HEK293 (cell line): ENCODE measurements at regions not wholly inside any gene's neighbourhood (a gene's known extent, or its start where the extent isn't known, plus 50 kb on each side); places are given as distances from the start of the nearest gene placed in this dataset.

ENCODE experiments used
- CTCF ChIA-PET: fragments of 350-600 bp; formaldehyde crosslinking; extraction: SDS; loops from one replicate; lab custom pipeline; 2021; ENCODE audit warnings: antibody characterized with exemption; lab: Yijun Ruan, JAX
- POLR2A ChIA-PET: fragments of 300-600 bp; formaldehyde crosslinking; extraction: SDS; loops from one replicate; lab custom pipeline; 2020; ENCODE audit warnings: antibody characterized with exemption, inconsistent platforms; lab: Yijun Ruan, JAX
- H3K27ac ChIP-seq: fragments of 200-500 bp; sonication (Bioruptor generic); 2 replicates; pipeline ENCODE4 v1.5.1; 2014; ENCODE audit warnings: low read depth, low read length, control low read depth, inconsistent platforms; ENCODE audit errors: extremely low read depth
- H3K36me3 ChIP-seq, 2 experiments: fragments of 200-500 bp in 1 of 2; sonication (Bioruptor generic) in 1 of 2; 1 replicate in 1 of 2; 2 replicates in 1 of 2; pipeline ENCODE4 v1.5.1; 2014 to 2017; ENCODE audit warnings: inconsistent platforms in 2 of 2, low read length in 2 of 2; ENCODE audit not compliant: control insufficient read depth in 2 of 2, insufficient read depth in 1 of 2
- H3K4me1 ChIP-seq: fragments of 200-500 bp; sonication (Bioruptor generic); 2 replicates; pipeline ENCODE4 v1.5.1; 2014; ENCODE audit warnings: mild to moderate bottlenecking, low read length, inconsistent platforms; ENCODE audit not compliant: control insufficient read depth, insufficient read depth
- H3K4me3 ChIP-seq: 2 replicates; pipeline ENCODE4 v1.5.1; 2011; ENCODE audit warnings: low read depth, mild to moderate bottlenecking, control low read depth, low read length, moderate library complexity
- H3K9me3 ChIP-seq: fragments of 200-500 bp; sonication (Bioruptor generic); 2 replicates; pipeline ENCODE4 v1.5.1; 2014; ENCODE audit warnings: low read depth, low read length, inconsistent platforms; ENCODE audit not compliant: control insufficient read depth, insufficient read depth
- EGR2 ChIP-seq: fragments of 450-650 bp; formaldehyde crosslinking; IDR thresholded peaks from 2 replicates; pipeline ENCODE4 v1.5.1; 2016; ENCODE audit warnings: low read depth, missing biosample characterization, missing genetic modification characterization
- GLI2 ChIP-seq: fragments of 450-650 bp; formaldehyde crosslinking; IDR thresholded peaks from 2 replicates; pipeline ENCODE4; 2017; ENCODE audit warnings: missing biosample characterization, missing genetic modification characterization, low read depth, borderline replicate concordance
- KLF16 ChIP-seq: fragments of 450-650 bp; formaldehyde crosslinking; IDR thresholded peaks from 2 replicates; pipeline ENCODE4 v1.5.1; 2017; ENCODE audit warnings: missing biosample characterization, missing genetic modification characterization
- PRDM6 ChIP-seq: fragments of 450-650 bp; formaldehyde crosslinking; IDR thresholded peaks from 2 replicates; pipeline ENCODE4 v1.5.1; 2017; ENCODE audit warnings: missing biosample characterization, missing genetic modification characterization
- ZFP69B ChIP-seq: fragments of 450-650 bp; formaldehyde crosslinking; IDR thresholded peaks from 2 replicates; pipeline ENCODE4 v1.5.1; 2016; ENCODE audit warnings: missing biosample characterization, missing genetic modification characterization
- ZNF114 ChIP-seq: fragments of 450-650 bp; formaldehyde crosslinking; IDR thresholded peaks from 2 replicates; pipeline ENCODE4 v1.5.0; 2017; ENCODE audit warnings: missing biosample characterization, missing genetic modification characterization
- ZNF174 ChIP-seq: fragments of 450-650 bp; formaldehyde crosslinking; IDR thresholded peaks from 2 replicates; pipeline ENCODE4 v1.5.0; 2017; ENCODE audit warnings: missing biosample characterization, mild to moderate bottlenecking, missing genetic modification characterization
- ZNF184 ChIP-seq: fragments of 450-650 bp; IDR thresholded peaks from 2 replicates; pipeline ENCODE4 v1.5.1; 2018; ENCODE audit warnings: missing biosample characterization, mild to moderate bottlenecking, missing genetic modification characterization
- ZNF239 ChIP-seq: fragments of 450-650 bp; formaldehyde crosslinking; IDR thresholded peaks from 2 replicates; pipeline ENCODE4 v1.5.1; 2016; ENCODE audit warnings: missing biosample characterization, missing genetic modification characterization
- ZNF24 ChIP-seq: fragments of 450-650 bp; formaldehyde crosslinking; IDR thresholded peaks from 2 replicates; pipeline ENCODE4 v1.5.1; 2016; ENCODE audit warnings: missing biosample characterization, missing genetic modification characterization
- ZNF302 ChIP-seq: fragments of 450-650 bp; formaldehyde crosslinking; IDR thresholded peaks from 2 replicates; pipeline ENCODE4 v1.5.1; 2016; ENCODE audit warnings: missing biosample characterization, missing genetic modification characterization, low read depth
- ZNF423 ChIP-seq: fragments of 450-650 bp; formaldehyde crosslinking; IDR thresholded peaks from 2 replicates; pipeline ENCODE4 v1.5.1; 2016; ENCODE audit warnings: missing biosample characterization, missing genetic modification characterization
- ZNF548 ChIP-seq: fragments of 450-650 bp; formaldehyde crosslinking; IDR thresholded peaks from 2 replicates; pipeline ENCODE4 v1.5.1; 2016; ENCODE audit warnings: missing biosample characterization, missing genetic modification characterization
- ZNF561 ChIP-seq: fragments of 450-650 bp; IDR thresholded peaks from 2 replicates; pipeline ENCODE4 v1.5.1; 2018; ENCODE audit warnings: missing biosample characterization, missing genetic modification characterization, borderline replicate concordance
- ZNF792 ChIP-seq: fragments of 450-650 bp; formaldehyde crosslinking; IDR thresholded peaks from 2 replicates; pipeline ENCODE4 v1.5.1; 2016; ENCODE audit warnings: missing biosample characterization, missing genetic modification characterization
- TF ChIP-seq, protein P1 (sequence below): fragments of 450-650 bp; formaldehyde crosslinking; IDR thresholded peaks from 2 replicates; pipeline ENCODE4 v1.5.1; 2017; ENCODE audit warnings: missing biosample characterization, missing genetic modification characterization

- 0 out of 2 replicates have a peak, but pooled peaks have one; percentile 18 for TF ChIP-seq PRDM6 (tag by site-specific recombination)
Measured at GRCh38 chr4:67204441-67204840, 340.9 kb downstream of the CENPC start (continued).

DNA sequence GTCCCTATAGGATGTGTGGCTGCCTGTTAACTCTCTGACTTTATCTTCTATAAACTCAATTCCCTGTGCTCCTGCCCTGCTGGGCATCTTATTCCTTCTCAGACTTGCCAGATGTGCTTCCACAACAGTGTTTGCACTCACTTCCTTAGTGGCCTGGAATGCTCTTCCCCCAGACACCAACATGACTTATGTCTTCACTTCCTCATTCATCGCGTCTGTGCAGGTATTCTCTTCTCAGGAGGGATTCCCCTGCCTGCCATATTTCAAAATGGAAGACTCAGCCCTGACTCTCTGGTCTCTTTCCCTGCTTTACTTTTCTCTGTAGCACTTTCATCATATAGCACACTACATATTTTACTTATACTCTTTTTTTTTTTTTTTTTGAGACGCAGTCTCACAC, 344.0 kb downstream of the CENPC start:
- POLR2A ChIA-PET = no interaction called here
- H3K9me3 ChIP-seq = no peaks in the 10 kb centered on the region

DNA sequence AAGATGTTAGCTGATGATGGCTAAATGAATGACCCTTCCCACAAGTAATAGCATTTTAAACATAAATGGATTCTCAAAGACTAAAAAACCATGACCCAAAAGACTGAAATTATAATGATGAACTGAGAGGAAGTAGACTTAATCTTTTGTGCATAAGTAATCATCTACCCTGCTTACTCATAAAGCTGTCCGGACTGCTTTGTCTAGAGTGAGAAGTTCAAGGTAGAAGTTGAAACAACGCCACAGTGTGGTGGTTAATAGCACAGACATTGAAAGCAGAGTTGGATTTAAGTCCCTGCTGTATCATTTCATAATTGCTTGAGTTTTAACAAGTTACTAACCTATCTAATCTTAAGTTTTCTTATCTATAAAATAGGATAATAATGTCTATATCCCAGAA, 346.6 kb downstream of the CENPC start:
- no peak for TF ChIP-seq ZNF24 (tag by site-specific recombination)
- no peak for TF ChIP-seq ZFP69B
- TF ChIP-seq ZNF239 (tag by site-specific recombination) = no peak
- no peak for TF ChIP-seq ZNF114 (tag by site-specific recombination)
- Histone ChIP-seq H3K36me3 (no peaks in the 10 kb centered on the region), H3K27ac (no peak overlapping the region), H3K4me3 (no peak overlapping the region), H3K9me3 (no peaks in the 10 kb centered on the region), H3K4me1 (no peaks in the 10 kb centered on the region)
- ChIA-PET CTCF (interaction anchor here (0.6 to 1.9 kb wide), 6 partner anchors 12 to 122 kb away, joined by 3 to 7 read pairs (median 3); no protein-coding TSS in a partner anchor), POLR2A (no interaction called here)

More for the DNA sequence above, 344.0 kb downstream of the CENPC start:
- TF ChIP-seq ZNF548 (tag by site-specific recombination) (no peak), ZNF174 (tag by site-specific recombination) (no peak), ZNF423 (tag by site-specific recombination) (no peak), ZNF302 (tag by site-specific recombination) (no peak), ZNF792 (tag by site-specific recombination) (no peak), ZNF561 (tag by site-specific recombination) (no peak), ZNF114 (tag by site-specific recombination) (no peak), KLF16 (tag by site-specific recombination) (no peak), EGR2 (no peak), GLI2 (tag by site-specific recombination) (no peak)
- TF ChIP-seq, protein P1, sequence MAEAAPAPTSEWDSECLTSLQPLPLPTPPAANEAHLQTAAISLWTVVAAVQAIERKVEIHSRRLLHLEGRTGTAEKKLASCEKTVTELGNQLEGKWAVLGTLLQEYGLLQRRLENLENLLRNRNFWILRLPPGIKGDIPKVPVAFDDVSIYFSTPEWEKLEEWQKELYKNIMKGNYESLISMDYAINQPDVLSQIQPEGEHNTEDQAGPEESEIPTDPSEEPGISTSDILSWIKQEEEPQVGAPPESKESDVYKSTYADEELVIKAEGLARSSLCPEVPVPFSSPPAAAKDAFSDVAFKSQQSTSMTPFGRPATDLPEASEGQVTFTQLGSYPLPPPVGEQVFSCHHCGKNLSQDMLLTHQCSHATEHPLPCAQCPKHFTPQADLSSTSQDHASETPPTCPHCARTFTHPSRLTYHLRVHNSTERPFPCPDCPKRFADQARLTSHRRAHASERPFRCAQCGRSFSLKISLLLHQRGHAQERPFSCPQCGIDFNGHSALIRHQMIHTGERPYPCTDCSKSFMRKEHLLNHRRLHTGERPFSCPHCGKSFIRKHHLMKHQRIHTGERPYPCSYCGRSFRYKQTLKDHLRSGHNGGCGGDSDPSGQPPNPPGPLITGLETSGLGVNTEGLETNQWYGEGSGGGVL (tag by site-specific recombination) = no peak
- H3K36me3 ChIP-seq = no peaks in the 10 kb centered on the region
- no peak overlapping the region for H3K27ac ChIP-seq
- H3K4me3 ChIP-seq = no peak overlapping the region
- CTCF ChIA-PET = no interaction called here
- no peaks in the 10 kb centered on the region for H3K4me1 ChIP-seq

DNA sequence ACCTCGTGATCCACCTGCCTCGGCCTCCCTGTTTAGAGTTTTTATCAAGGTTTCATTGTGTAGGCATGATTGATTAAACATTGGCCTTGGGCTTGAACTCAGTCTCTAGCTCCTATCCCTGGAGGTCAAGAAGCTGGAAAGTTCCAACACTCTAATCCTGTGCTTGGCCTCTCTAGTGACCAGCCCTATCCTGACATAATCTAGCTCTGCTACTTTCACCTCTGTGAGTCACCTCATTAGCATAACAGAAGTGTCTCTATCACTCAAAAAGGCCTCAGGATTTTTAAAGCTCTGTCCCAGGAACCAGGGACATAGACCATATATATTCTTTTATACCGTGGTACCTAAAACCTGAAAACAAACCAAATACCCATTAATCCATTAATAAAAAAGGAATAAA, 377.5 kb downstream of the CENPC start:
- no peaks in the 10 kb centered on the region for H3K9me3 ChIP-seq
- no peak overlapping the region for H3K27ac ChIP-seq
- TF ChIP-seq ZNF184 = no peak
- TF ChIP-seq, all 188 proteins: peak for 0
- ChIA-PET CTCF (no interaction called here), POLR2A (no interaction called here)
- Histone ChIP-seq H3K4me3 (no peak overlapping the region), H3K4me1 (no peaks in the 10 kb centered on the region), H3K36me3 (no peaks in the 10 kb centered on the region)
